ENCODE measurements at regions not wholly inside any gene's neighbourhood (a gene's known extent, or its start where the extent isn't known, plus 50 kb on each side); places are given as distances from the start of the nearest gene placed in this dataset.

GRCh38 chr9:27625751-27626150, 52.5 kb upstream of the C9orf72 start:
- DNase-seq (ENCODE audit: low read depth in 2 of 3, low spot score in 1 of 3): no peak

- DNase-seq (ENCODE audit: low read depth in 2 of 3, low spot score in 1 of 3): no peak
Observed at GRCh38 chr9:27626244-27627187, 53.2 kb upstream of the C9orf72 start.

GRCh38 chr9:27627188-27627564, 53.9 kb upstream of the C9orf72 start:
- no peak for DNase-seq (ENCODE audit: low read depth in 2 of 3, low spot score in 1 of 3)

GRCh38 chr9:27628311-27628710, 55.0 kb upstream of the C9orf72 start:
- no peak for DNase-seq (ENCODE audit: low read depth in 2 of 3, low spot score in 1 of 3)

- DNase-seq (ENCODE audit: low read depth in 2 of 3, low spot score in 1 of 3): no peak
Observed at GRCh38 chr9:27629425-27629824, 56.1 kb upstream of the C9orf72 start.

GRCh38 chr9:27632254-27632653, 59.0 kb upstream of the C9orf72 start:
- no peak for DNase-seq (ENCODE audit: low read depth in 2 of 3, low spot score in 1 of 3)

- no peak for DNase-seq (ENCODE audit: low read depth in 2 of 3, low spot score in 1 of 3)
Observed at GRCh38 chr9:27633764-27634163, 60.5 kb upstream of the C9orf72 start.

- no peak for DNase-seq (ENCODE audit: low read depth in 2 of 3, low spot score in 1 of 3)
Observed at GRCh38 chr9:27634879-27635278, 61.6 kb upstream of the C9orf72 start.

GRCh38 chr9:27638716-27639115, 65.4 kb upstream of the C9orf72 start:
- DNase-seq (ENCODE audit: low read depth in 2 of 3, low spot score in 1 of 3): no peak

- DNase-seq (ENCODE audit: low read depth in 2 of 3, low spot score in 1 of 3): no peak
Observed at GRCh38 chr9:27645161-27645840, 72.0 kb upstream of the C9orf72 start.

GRCh38 chr9:27653246-27653645, 80.0 kb upstream of the C9orf72 start:
- DNase-seq (ENCODE audit: low read depth in 2 of 3, low spot score in 1 of 3): no peak

- no peak for DNase-seq (ENCODE audit: low read depth in 2 of 3, low spot score in 1 of 3)
Observed at GRCh38 chr9:27653957-27654356, 80.7 kb upstream of the C9orf72 start.

GRCh38 chr9:27654629-27655285, 81.5 kb upstream of the C9orf72 start:
- no peak for DNase-seq (ENCODE audit: low read depth in 2 of 3, low spot score in 1 of 3)

GRCh38 chr9:27655441-27655840, 82.2 kb upstream of the C9orf72 start:
- no peak for DNase-seq (ENCODE audit: low read depth in 2 of 3, low spot score in 1 of 3)

GRCh38 chr9:27659001-27659400, 85.7 kb upstream of the C9orf72 start:
- DNase-seq (ENCODE audit: low read depth in 2 of 3, low spot score in 1 of 3): no peak

- DNase-seq (ENCODE audit: low read depth in 2 of 3, low spot score in 1 of 3): no peak
Observed at GRCh38 chr9:27659571-27659970, 86.3 kb upstream of the C9orf72 start.

GRCh38 chr9:27660148-27660547, 86.9 kb upstream of the C9orf72 start:
- no peak for DNase-seq (ENCODE audit: low read depth in 2 of 3, low spot score in 1 of 3)

- DNase-seq (ENCODE audit: low read depth in 2 of 3, low spot score in 1 of 3): no peak
Observed at GRCh38 chr9:27663526-27663925, 90.2 kb upstream of the C9orf72 start.

GRCh38 chr9:27664121-27664779, 91.0 kb upstream of the C9orf72 start:
- no peak for DNase-seq (ENCODE audit: low read depth in 2 of 3, low spot score in 1 of 3)

- no peak for DNase-seq (ENCODE audit: low read depth in 2 of 3, low spot score in 1 of 3)
Observed at GRCh38 chr9:27665136-27665535, 91.9 kb upstream of the C9orf72 start.

- no peak for DNase-seq (ENCODE audit: low read depth in 2 of 3, low spot score in 1 of 3)
Observed at GRCh38 chr9:27668280-27668679, 95.0 kb upstream of the C9orf72 start.
